Gastrocnemius medialis (tissue), 4 donors: ENCODE measurements at regions not wholly inside any gene's neighbourhood (a gene's known extent, or its start where the extent isn't known, plus 50 kb on each side); places are given as distances from the start of the nearest gene placed in this dataset.

ENCODE experiments used
- CTCF ChIP-seq, 5 experiments: fragments of 450-650 bp in 3 of 5; fragments of 200-600 bp in 2 of 5; sonication (generic) in 2 of 5; IDR thresholded peaks in 4 of 5; conservative IDR thresholded peaks in 1 of 5; 1 replicate in 4 of 5; 2 replicates in 1 of 5; pipeline ENCODE4 v1.5.1; 2016 to 2019; ENCODE audit warnings: antibody characterized with exemption in 5 of 5, mild to moderate bottlenecking in 3 of 5, moderate library complexity in 3 of 5
- POLR2A ChIP-seq, 2 donors: fragments of 450-650 bp; IDR thresholded peaks; one replicate each; pipeline ENCODE4 v1.6.1; 2017; ENCODE audit warnings: antibody characterized with exemption in 2 of 2, mild to moderate bottlenecking in 2 of 2, moderate library complexity in 2 of 2

DNA sequence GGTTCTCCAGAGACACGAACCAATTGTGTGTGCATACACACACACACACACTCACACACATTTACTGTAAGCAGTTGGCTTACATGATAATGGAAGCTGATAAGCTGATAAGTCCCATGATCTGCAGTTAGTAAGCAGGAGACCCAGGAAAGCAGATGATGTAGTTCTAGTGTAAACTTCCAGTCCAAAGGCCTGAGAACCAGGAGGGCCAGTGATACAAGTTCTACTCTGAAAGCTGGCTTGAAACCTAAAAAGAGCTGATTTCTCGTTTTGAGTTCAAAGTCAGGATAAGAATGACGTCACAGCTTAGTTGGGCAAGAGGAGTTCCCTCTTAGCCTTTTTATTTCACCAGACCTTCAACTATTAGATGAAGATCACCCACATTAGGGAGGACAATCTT lies 558.8 kb upstream of the PIK3C3 start:
- TF ChIP-seq CTCF (IDR thresholded peaks at IDR 0.05 in 4 of 5, conservative IDR thresholded peaks at IDR 0.05 in 1 of 5) (no peak), POLR2A (IDR thresholded peaks at IDR 0.05) (no peak)
